Loucy (cell line): ENCODE measurements at regions not wholly inside any gene's neighbourhood (a gene's known extent, or its start where the extent isn't known, plus 50 kb on each side); places are given as distances from the start of the nearest gene placed in this dataset.

Source experiments
- EZH2phosphoT487 ChIP-seq: fragments of 200-600 bp; IDR thresholded peaks from 2 replicates; pipeline ENCODE4 v1.6.1; 2018; ENCODE audit warnings: antibody characterized with exemption, mild to moderate bottlenecking, moderate library complexity, borderline replicate concordance
- TF ChIP-seq, protein P1 (sequence below): fragments of 200-600 bp; sonication (generic); conservative IDR thresholded peaks from 2 replicates; pipeline ENCODE4 v1.5.1; 2014; ENCODE audit warnings: mild to moderate bottlenecking, antibody characterized with exemption, low read length

DNA sequence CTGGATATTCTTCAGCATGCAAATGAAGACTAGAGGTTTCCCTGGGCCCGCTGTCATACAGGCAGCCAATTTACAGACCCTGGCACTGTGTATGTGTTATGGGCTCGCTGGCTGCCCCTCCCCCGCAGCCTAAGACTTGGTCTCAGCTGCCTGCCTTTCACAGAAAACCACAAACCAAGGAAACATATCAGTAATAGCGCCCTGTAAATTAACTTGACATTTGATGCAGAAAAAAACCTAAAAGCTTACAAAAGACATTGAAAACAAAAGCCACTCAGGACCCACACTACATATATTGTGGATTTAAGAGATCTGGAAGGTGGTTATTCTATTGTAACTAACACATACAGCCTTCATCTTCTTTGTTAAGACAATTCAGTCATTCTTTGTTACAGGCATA, 287.0 kb upstream of the TMEM161B start:
- TF ChIP-seq, protein P1, sequence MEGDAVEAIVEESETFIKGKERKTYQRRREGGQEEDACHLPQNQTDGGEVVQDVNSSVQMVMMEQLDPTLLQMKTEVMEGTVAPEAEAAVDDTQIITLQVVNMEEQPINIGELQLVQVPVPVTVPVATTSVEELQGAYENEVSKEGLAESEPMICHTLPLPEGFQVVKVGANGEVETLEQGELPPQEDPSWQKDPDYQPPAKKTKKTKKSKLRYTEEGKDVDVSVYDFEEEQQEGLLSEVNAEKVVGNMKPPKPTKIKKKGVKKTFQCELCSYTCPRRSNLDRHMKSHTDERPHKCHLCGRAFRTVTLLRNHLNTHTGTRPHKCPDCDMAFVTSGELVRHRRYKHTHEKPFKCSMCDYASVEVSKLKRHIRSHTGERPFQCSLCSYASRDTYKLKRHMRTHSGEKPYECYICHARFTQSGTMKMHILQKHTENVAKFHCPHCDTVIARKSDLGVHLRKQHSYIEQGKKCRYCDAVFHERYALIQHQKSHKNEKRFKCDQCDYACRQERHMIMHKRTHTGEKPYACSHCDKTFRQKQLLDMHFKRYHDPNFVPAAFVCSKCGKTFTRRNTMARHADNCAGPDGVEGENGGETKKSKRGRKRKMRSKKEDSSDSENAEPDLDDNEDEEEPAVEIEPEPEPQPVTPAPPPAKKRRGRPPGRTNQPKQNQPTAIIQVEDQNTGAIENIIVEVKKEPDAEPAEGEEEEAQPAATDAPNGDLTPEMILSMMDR: no peak
- TF ChIP-seq EZH2phosphoT487: no peak
